ENCODE measurements at regions not wholly inside any gene's neighbourhood (a gene's known extent, or its start where the extent isn't known, plus 50 kb on each side); places are given as distances from the start of the nearest gene placed in this dataset.

- no peak for DNase-seq (ENCODE audit: low spot score)
These were observed 188.4 kb downstream of the ACER2 start for GRCh38 chr9:19597176-19597575.

- DNase-seq (ENCODE audit: low spot score) = no peak
These were observed 186.2 kb downstream of the ACER2 start for GRCh38 chr9:19595003-19595402.

GRCh38 chr9:19587678-19588077 lies 178.9 kb downstream of the ACER2 start:
- DNase-seq (ENCODE audit: low spot score) = no peak

GRCh38 chr9:19583890-19584289 lies 175.1 kb downstream of the ACER2 start:
- DNase-seq (ENCODE audit: low spot score) = no peak

GRCh38 chr9:19577411-19577810 lies 168.6 kb downstream of the ACER2 start:
- DNase-seq (ENCODE audit: low spot score) = no peak

GRCh38 chr9:19568946-19569345 lies 160.1 kb downstream of the ACER2 start:
- DNase-seq (ENCODE audit: low spot score) = no peak

GRCh38 chr9:19564396-19565061 lies 155.7 kb downstream of the ACER2 start:
- no peak for DNase-seq (ENCODE audit: low spot score)

GRCh38 chr9:19555214-19555613 lies 146.4 kb downstream of the ACER2 start:
- no peak for DNase-seq (ENCODE audit: low spot score)

- DNase-seq (ENCODE audit: low spot score) = no peak
These were observed 145.7 kb downstream of the ACER2 start for GRCh38 chr9:19554529-19554928.

- no peak for DNase-seq (ENCODE audit: low spot score)
These were observed 144.6 kb downstream of the ACER2 start for GRCh38 chr9:19553441-19553840.

- no peak for DNase-seq (ENCODE audit: low spot score)
These were observed 143.7 kb downstream of the ACER2 start for GRCh38 chr9:19552282-19553105.

- no peak for DNase-seq (ENCODE audit: low spot score)
These were observed 142.5 kb downstream of the ACER2 start for GRCh38 chr9:19551124-19551929.

GRCh38 chr9:19550009-19550408 lies 141.2 kb downstream of the ACER2 start:
- no peak for DNase-seq (ENCODE audit: low spot score)

GRCh38 chr9:19533373-19533772 lies 124.6 kb downstream of the ACER2 start:
- no peak for DNase-seq (ENCODE audit: low spot score)

- no peak for DNase-seq (ENCODE audit: low spot score)
These were observed 118.9 kb downstream of the ACER2 start for GRCh38 chr9:19527663-19528062.

- DNase-seq (ENCODE audit: low spot score) = no peak
These were observed 113.7 kb downstream of the ACER2 start for GRCh38 chr9:19522558-19522957.

- no peak for DNase-seq (ENCODE audit: low spot score)
These were observed 112.4 kb downstream of the ACER2 start for GRCh38 chr9:19521205-19521604.

GRCh38 chr9:19517202-19517942 lies 108.6 kb downstream of the ACER2 start:
- DNase-seq (ENCODE audit: low spot score) = no peak

- DNase-seq (ENCODE audit: low spot score) = no peak
These were observed 107.5 kb downstream of the ACER2 start for GRCh38 chr9:19516348-19516747.

GRCh38 chr9:19513671-19514275 lies 105.0 kb downstream of the ACER2 start:
- DNase-seq (ENCODE audit: low spot score) = no peak

- no peak for DNase-seq (ENCODE audit: low spot score)
These were observed 103.5 kb downstream of the ACER2 start for GRCh38 chr9:19512103-19512832.

Data from H4 (cell line).